ENCODE measurements at regions not wholly inside any gene's neighbourhood (a gene's known extent, or its start where the extent isn't known, plus 50 kb on each side); places are given as distances from the start of the nearest gene placed in this dataset.

DNA sequence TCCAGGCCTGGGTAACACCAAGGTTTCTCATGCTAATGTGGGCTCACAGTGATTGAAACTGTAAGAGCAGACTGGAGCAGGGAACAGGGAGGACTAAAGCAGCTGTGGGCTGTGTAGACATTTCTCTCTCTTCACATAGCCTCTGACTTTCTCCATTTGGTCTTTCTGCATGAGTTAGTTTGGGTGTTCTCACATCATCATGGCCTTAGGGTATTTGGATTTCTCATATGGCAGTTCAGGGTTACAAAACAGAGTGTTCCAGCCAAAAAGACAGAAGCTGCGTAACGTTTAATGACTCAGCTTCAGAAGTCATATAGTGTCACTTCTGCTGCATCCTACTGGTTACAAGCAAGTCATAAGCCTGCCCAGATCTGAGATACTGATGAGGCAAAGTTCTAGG lies 52.0 kb upstream of the OSBPL8 start:
- DNase-seq (ENCODE audit: low spot score), result no peak

DNA sequence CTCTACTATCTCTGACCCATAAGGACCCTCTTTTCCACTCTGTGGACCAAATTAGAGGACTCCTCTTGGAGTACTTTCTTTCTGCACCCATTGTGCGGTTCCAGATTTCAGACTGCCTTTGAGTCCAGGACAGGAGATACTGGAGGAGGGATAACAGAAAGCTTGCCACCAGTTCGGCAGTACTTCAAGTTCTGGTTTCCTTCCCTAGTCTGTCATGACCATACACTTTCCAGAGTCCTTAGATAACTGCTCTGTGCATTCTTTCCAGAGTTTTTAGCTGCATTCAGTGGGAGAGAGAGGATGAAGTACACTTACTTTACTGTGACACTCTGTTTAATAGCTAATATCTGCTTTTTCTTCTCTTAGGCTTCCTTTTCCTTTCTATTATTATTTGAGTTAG lies 54.8 kb upstream of the OSBPL8 start:
- DNase-seq (ENCODE audit: low spot score), result no peak

DNA sequence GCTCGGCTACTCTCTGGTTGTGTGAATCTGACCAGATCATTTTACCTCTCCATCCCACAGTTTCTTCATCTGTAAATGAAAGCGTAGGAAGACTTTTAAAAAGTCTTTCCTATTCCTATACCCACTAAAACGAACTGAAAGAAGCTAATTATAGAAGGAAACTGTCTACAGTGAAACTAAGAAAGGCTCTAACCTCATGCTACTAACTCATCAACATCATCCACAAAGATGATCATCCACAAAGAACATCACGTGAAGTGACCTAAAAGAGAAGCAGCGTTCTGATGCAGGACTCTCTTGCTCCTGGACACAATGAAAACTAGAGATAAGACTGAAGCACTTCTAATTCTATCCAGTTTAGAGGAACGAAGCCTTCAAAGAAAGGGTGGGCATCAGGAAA lies 58.5 kb upstream of the OSBPL8 start:
- no peak for DNase-seq (ENCODE audit: low spot score)

DNA sequence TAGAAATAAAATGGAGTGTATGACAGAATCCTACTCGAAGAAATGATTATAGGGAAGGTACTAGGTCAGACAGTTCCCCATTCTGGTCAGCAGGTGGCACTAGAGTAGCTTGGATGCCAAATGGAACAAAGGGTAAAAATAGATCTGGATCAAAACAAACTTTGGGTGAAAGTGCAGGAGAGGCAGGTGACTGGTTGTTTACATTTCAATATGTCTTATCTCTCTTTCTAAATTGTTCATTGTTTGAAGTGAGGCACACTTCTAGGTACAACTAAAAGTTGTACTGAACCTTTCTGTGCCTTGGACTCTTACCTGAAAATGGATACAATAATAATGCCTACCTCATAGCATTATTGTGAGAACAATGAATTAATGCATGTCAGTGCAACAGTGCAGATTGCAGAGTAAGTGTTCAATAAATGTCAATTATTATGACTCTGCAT lies 62.0 kb upstream of the OSBPL8 start:
- DNase-seq (ENCODE audit: low spot score), result peak; percentile 80

DNA sequence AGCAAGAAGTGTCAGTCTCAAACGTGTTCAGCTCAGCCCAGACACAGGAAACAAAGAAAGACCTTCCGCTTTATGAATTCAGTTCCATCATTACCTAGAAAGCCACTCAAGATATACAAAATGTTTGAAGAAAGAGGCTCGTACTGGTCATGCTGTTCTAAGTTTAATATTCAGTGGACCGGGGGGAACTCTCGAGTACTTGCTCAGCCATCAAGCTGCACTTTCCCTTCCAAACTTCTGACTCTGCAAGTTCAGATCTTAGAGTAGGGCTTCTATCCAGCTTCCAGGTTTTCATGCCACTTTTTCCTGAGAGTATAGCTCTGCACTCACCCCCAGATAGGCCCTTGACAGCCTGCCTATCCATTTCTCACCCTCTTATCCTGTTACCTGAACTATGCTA lies 62.8 kb upstream of the OSBPL8 start:
- no peak for DNase-seq (ENCODE audit: low spot score)

DNA sequence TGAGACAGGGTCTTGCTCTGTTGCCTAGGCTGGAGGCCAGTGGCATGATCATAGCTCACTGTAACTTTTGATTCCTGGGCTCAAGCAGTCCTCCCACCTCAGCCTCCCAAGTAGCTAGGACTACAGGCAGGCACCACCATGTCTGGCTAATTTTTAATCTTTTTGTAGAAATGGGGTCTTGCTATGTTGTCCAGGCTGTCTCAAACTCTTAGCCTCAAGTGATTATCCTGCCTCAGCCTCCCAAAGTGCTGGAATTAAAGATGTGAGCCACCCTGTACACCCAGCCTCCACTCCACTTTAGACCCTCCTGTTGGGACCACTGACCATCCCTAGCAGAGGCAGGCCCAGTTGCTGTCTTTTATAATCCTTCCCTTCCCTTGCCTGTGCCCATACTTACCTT lies 63.3 kb upstream of the OSBPL8 start:
- no peak for DNase-seq (ENCODE audit: low spot score)

DNA sequence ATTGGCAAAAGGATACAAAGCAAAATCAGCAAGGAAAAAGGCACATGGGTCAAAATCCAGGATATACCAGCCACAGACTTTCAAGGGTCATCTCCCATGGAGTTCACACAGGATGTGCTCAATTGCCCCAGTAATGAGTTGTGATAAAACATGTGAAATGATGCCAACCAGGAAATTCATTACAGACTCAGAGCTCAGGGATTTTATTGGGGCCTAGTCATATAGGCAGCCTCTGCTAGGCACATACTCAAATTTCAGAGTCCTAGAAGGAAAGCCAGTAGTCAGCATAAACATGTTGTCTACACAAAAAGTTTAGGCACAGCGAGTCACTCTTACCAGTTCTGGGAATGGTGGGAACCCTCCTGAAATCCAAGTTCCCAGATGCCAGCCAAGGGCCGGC lies 64.4 kb upstream of the OSBPL8 start:
- DNase-seq (ENCODE audit: low spot score), result no peak

DNA sequence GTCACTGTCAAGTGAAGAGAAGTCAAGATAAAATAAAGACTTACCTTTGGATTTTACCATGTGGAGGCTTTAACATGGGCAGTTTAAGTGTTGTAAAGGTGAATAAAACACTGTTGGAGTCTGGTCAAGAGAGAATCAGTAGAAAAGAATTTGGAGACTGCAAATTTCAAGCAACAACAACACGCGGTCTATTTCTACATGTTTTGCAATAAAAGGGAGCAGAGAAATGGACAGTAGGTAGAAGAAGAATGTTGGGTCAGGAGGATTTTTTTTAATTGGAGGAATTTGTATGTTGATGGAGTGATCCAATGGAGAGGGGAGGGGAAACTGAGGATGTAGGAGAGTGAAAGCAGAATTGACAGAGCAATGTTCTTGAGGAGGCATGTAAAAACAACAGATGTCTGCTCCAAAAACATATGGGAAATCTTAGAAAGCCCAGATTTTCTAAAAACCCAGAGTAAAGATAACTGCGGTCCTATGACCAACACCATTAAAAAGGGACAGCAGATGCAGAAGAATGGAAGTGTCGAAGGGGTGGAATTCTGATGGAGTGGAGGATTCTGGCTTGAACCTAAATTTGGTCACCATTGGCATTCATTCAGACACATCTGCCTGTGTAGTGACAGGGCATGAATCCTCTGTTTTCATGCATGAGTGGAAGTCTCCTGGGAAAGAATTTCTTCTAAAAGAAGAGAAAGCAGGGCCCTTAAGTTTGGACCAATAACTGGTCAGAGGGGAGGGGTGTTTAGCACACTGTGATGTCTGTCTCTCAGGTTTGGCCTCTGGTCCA lies 68.0 kb upstream of the OSBPL8 start:
- DNase-seq (ENCODE audit: low spot score), result no peak

DNA sequence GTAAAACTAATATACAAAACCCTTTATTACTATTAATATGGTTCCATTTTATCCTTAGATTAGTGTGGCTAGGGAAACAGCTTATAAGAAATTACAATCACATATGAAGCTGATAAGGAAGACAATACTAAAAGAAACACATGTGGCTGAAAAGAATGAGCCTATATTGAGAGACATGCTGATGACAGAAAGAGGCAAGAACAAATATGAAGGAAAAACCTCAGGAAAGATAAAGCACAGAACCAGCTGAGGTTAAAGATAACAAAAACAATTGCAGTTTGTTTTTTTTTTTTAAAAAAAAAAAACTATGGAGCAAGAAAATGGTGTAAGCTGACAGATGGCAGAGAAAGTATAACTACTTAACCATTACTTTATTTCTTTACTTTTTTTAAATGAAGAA lies 69.2 kb upstream of the OSBPL8 start:
- DNase-seq (ENCODE audit: low spot score), result no peak

DNA sequence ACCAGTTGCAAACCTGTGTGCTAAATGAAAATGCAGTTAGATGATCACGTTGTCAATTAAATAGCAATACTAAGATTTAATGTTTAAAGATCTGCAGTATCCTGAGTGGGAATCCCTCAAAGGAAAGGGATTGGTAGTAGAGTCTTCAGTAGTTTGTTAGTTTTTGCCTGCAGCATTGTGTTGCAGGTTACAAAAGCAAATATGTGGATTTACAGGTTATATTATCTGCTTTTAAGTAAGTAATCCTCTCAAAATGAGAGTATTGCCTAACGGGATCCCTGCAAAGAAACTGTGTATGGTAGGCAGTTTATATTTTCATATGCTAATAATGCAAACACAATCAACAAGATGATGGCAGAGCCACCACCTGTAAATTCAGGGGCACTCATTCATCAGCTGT lies 72.2 kb upstream of the OSBPL8 start:
- DNase-seq (ENCODE audit: low spot score), result no peak

DNA sequence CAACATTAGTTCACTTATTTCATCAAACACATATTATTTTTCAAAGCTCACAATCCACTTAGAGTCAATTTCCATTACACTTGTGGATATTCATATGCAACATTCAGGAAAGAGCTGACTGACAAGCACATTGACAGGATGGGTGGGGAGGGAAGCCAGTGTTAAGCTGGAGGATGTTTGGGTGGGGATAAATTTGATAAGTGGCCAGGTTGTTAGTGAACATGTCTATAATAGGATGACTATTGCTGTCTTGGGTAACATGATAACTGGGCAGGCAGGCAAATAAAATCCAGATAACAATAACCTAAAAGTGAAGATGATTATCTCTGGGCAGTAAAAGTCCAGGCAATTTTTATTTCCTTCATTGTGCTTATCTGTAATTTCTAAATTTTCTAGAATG lies 73.8 kb upstream of the OSBPL8 start:
- no peak for DNase-seq (ENCODE audit: low spot score)

DNA sequence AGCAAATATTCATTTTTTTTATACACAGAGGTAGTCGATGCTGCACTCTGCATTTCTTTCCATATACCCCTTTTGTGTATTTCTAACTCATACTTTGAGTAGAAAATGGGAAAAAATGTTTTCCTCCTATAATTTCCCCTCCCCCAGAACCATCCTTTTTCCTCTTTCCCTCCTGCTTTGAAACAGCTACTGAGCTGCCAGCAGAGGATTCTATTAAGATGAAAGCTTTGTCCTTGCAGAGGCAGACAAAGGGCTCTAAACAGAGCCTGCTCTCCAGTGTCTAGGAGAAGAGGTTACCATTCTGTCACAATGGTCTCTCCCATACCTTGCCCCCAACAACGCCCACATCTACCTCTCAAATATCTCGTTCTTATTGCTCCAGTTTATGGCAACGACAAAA lies 74.6 kb upstream of the OSBPL8 start:
- DNase-seq (ENCODE audit: low spot score), result no peak

DNA sequence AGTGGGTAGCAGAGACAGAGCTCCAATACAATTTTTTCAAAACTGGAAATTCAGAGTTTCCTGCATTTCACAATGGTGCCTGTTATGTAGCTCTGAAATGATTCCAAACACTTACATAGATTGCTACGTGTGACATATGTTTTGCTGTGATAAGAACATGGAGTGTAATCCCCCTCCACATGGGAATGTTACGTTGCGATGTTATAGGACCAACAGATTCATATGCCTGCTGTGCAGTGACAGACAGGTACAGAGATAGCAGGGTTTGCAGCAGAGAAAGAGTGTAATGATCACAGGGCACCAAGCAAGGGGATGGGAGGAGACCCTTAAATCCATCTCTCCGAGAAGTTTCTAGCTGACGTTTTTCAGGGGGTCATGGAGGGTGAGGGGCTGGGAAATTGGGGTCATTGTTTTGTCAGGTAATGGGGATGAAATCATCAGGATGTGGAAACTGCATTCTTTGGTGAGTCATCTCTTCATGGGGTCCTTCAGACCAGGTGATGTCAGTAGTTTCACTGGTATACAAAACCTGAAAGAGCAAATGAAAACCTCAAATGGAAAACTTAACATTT lies 76.6 kb upstream of the OSBPL8 start:
- DNase-seq (ENCODE audit: low spot score), result no peak

DNA sequence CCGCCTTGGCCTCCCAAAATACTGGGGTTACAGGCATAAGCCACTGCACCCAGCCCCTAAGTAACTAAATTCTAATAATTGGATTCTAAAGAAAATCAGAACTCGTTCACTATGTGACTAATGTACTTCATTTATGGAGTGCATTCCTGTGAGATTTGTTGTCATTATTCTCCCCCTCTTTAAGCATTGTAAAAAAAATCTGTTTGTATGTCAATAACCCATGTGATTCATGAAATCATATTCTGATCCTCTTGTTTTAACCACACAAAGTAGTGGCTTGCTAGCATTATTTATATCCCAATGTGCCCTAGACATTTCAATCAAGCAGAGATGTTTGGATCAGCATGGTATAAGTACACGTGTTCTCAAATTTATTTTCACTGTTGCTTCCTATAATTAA lies 78.2 kb upstream of the OSBPL8 start:
- no peak for DNase-seq (ENCODE audit: low spot score)

DNA sequence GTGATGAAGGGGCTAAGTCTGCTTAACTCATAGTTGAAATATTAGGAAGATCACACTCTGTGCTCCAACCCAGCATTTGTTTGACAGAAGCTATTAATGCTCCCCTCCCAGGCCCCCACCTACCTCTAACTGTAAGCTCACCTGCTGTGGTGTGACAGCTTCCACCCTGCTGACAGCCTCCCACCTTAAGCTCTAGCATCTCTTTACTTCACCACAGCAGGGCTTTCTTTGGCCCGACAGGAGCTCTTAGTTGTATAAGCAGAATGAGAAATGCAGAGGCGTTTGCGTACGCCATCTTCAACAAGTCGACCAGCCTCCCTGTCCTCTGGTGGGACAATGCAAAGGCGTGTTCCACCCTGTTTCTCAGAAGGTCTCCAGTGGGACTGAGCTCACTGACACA lies 80.1 kb upstream of the OSBPL8 start:
- DNase-seq (ENCODE audit: low spot score), result no peak

DNA sequence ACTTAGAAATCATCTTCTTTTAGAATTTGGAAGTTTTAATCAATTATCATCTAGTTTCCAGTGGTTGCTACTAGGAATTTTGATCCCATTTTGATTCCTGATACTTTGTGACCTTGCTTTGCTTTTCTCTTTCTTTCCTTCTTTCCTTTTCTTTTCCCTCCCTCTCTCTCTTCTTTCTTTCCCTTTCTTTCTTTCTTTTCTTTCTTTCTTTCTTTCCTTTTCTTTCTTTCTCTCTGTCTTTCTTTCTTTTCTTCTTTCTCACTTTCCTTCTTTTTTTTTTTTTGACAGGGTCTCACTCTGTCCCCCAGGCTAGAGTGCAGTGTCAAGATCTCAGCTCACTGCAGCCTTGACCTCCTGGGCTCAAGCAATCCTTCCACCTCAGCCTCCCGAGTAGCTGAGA lies 81.5 kb upstream of the OSBPL8 start:
- DNase-seq (ENCODE audit: low spot score), result no peak

DNA sequence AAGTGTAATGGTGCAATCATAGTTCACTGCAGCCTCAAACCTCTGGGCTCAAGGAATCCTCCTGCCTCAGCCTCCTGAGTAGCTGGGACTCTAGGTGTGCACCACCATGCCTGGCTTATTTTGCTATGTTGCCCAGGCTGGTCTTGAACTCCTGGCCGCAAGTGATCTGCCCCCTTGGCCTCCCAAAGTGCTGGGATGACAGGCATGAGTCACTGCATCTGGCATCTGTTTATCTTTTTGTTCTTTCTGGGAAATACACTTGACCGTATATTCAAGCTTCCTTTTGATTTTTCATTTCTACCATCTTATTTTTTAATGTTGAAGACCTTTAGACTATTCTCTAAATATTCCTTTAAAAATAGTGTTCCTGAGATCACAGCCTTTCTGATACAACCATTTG lies 82.4 kb upstream of the OSBPL8 start:
- DNase-seq (ENCODE audit: low spot score), result no peak

DNA sequence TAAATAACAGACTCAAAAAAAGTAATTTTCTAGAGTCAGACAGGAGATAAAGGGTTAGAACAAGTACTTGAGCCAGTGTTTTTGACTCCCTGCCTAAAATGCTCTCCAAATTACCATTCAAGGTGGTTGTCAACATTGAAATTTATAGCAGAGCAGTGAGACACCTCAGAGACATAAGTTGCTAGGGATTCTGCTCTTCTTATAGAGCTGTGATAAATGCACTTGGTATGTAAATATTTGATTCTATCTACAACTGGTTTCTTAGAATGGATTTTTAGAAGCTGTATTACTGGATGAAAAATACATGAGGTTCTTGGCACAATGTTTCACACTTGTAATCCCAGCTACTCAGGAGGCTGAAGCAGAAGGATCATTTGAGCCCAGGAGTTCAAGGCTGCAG lies 83.9 kb upstream of the OSBPL8 start:
- DNase-seq (ENCODE audit: low spot score), result no peak

DNA sequence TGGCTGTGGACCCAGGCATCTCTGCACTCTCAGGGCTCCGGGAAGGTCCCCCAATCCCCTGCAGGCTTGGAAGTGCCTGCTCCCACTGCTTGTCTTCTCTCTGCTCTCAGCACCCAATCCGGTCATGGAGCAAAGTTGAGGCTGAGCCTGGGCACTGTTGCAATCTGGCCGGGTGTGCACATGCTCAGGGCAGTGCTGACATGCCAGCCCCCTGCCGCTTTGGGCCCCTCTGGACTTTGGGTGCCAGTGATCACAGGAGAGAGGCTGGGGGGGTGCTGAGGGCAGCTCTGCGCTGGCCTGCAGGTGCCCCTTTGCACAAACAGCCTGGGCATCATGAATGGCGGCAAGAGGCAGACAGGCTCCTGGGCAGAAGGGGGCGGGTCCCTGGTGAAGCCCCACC lies 85.4 kb upstream of the OSBPL8 start:
- DNase-seq (ENCODE audit: low spot score), result no peak

DNA sequence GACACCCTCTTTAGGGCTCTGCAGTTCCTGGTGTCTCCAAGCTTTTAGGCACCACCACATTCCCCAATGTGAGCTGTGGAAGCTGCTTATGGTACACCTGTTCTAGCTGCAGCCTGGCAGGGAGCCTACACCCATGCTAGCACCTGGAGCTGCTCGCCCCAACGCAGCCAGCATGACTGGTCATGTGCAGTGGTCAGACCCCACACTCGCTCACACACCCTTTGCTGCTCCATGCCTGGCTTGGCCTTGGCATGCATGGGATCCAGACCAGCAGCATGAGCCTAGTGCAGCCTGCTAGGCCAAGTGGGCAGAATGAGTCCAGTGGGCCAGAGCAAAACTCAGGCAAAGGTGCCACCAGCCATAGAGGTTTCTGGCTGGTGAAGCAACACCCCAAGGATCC lies 86.4 kb upstream of the OSBPL8 start:
- DNase-seq (ENCODE audit: low spot score), result no peak

DNA sequence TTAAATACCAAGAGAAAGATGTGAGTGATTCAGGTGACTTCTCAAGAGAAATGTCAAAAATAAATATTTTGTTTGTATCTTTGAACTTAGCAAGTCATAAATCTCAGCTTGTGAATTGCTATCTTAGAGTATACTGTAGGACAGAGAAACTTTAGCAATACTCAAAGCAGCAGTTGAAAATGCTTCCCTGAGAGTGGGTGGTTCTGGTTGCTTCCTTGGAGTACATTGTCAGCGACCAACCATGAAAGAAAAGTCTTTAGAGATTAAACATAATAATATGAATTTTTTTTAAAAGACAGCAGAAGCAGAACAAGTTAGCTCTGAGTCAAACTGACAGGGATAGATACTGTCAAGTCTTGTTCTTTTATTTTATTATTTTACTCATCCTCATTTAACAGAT lies 86.8 kb upstream of the OSBPL8 start:
- DNase-seq (ENCODE audit: low spot score), result no peak

DNA sequence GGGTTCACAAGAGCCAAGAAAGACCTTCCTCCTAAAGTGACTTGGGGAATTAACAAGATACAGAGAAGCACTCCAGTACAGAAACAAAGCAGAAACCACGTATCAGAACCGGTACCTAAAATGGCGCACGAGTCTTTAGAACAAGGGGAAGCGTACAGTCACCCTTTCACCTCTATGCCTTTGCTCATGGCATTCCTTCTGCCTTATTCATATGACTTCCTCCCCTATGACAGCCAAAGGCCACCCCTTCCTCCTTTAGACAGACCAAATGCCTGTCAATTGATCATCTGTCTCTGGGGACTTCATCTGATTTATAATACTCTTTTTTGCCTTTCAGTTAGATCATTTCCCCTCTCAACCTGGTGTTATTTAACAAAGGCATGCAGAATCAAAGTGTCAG lies 89.5 kb upstream of the OSBPL8 start:
- DNase-seq (ENCODE audit: low spot score), result no peak

DNA sequence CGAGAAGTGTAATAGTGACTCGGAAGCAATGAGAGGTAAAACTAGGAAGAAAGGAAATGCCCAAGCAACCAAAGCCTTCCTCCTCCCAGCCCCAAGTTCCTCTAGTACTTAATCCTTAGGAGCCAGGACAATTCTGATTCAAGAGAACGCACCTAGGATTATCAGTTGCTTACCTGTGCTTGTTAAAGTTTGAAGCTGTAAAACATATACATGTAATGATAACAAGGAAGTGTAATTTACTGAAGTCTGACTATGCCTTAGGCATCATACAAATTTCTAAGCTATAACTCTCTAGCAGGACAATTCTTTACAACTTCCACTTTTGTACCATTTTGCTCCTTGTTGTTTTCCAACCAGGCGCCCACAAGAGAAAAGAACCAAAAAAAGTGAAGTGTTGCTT lies 92.8 kb upstream of the OSBPL8 start:
- no peak for DNase-seq (ENCODE audit: low spot score)

DNA sequence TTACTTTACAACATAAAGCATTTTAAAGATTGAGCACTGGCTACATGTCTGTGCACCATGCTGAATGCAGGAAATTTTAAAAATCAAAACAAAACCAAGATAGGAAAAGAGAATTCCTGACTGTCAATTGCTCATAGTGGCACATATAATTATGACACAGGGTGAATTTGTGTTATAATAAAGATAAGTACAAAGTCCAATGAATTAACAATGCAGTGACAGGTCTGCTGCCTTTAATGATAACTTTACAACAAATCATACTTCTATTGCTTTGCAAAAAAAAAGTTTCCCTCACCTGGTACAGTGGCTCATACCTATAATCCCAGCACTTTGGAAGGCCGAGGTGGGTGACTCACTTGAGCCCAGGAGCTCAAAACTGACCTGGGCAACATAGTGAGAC lies 93.8 kb upstream of the OSBPL8 start:
- DNase-seq (ENCODE audit: low spot score), result no peak

Data from NAMALWA (cell line).